C4-2B (cell line): ENCODE measurements at regions not wholly inside any gene's neighbourhood (a gene's known extent, or its start where the extent isn't known, plus 50 kb on each side); places are given as distances from the start of the nearest gene placed in this dataset.

Source experiments
- H3K27ac ChIP-seq: fragments of 450-650 bp; 2 replicates; pipeline ENCODE4 v1.5.1; 2017
- CTCF ChIP-seq: fragments of 450-650 bp; conservative IDR thresholded peaks from 2 replicates; pipeline ENCODE4 v1.5.1; 2017; ENCODE audit warnings: mild to moderate bottlenecking
- ZFX ChIP-seq: fragments of 450-650 bp; IDR thresholded peaks from 2 replicates; pipeline ENCODE4 v1.6.1; 2017

GRCh38 chr9:129513282-129513681 is 107.6 kb downstream of the C9orf50 start:
- TF ChIP-seq CTCF (no peak), ZFX (no peak)
- H3K27ac ChIP-seq, result no peak overlapping the region

GRCh38 chr9:129511285-129511900 is 109.5 kb downstream of the C9orf50 start:
- TF ChIP-seq ZFX (no peak), CTCF (no peak)
- no peak overlapping the region for H3K27ac ChIP-seq

- H3K27ac ChIP-seq, result no peak overlapping the region
These were observed 111.4 kb downstream of the C9orf50 start for GRCh38 chr9:129509533-129509928.

GRCh38 chr9:129507805-129508204 is 113.1 kb downstream of the C9orf50 start:
- TF ChIP-seq ZFX (no peak), CTCF (no peak)
- H3K27ac ChIP-seq, result no peak overlapping the region

More at GRCh38 chr9:129509533-129509928, 111.4 kb downstream of the C9orf50 start:
- no peak for TF ChIP-seq ZFX
- TF ChIP-seq CTCF, result no peak

- no peak for TF ChIP-seq ZFX
- TF ChIP-seq CTCF, result no peak
- no peak overlapping the region for H3K27ac ChIP-seq
These were observed 114.0 kb downstream of the C9orf50 start for GRCh38 chr9:129506892-129507291.

GRCh38 chr9:129506041-129506440 is 114.9 kb downstream of the C9orf50 start:
- TF ChIP-seq ZFX (no peak), CTCF (no peak)
- no peak overlapping the region for H3K27ac ChIP-seq

- TF ChIP-seq CTCF, result no peak
- no peak for TF ChIP-seq ZFX
- no peak overlapping the region for H3K27ac ChIP-seq
These were observed 115.5 kb downstream of the C9orf50 start for GRCh38 chr9:129505270-129505902.
